Naive B cell (primary cell): ENCODE measurements at regions not wholly inside any gene's neighbourhood (a gene's known extent, or its start where the extent isn't known, plus 50 kb on each side); places are given as distances from the start of the nearest gene placed in this dataset.

ENCODE experiments used
- ATAC-seq, 2 donors: fragments of 150-1000 bp; cut with Tn5 transposase; 2 replicates each; pipeline ENCODE4 v1.10.0; 2021; ENCODE audit warnings: low read depth in 2 of 2, mild to moderate bottlenecking in 2 of 2, moderate library complexity in 2 of 2
- DNase-seq: peaks from one replicate; pipeline ENCODE4 v3.0.0; 2022
- H3K27ac Mint-ChIP-seq, 6 donors: one replicate each; pipeline ENCODE4 v1.8.0; 2020 to 2022; ENCODE audit warnings: mild to moderate bottlenecking in 6 of 6, mixed read lengths in 6 of 6, moderate library complexity in 5 of 6, inconsistent platforms in 2 of 6
- H3K27me3 Mint-ChIP-seq, 3 donors: one replicate each; pipeline ENCODE4 v1.8.0; 2021 to 2022; ENCODE audit warnings: mixed read lengths in 3 of 3, mild to moderate bottlenecking in 1 of 3
- H3K36me3 Mint-ChIP-seq, 2 donors: one replicate each; pipeline ENCODE4 v1.8.0; 2020 to 2022; ENCODE audit warnings: mixed read lengths in 2 of 2, inconsistent platforms in 1 of 2, mild to moderate bottlenecking in 1 of 2
- H3K4me1 Mint-ChIP-seq, 3 donors: one replicate each; pipeline ENCODE4 v1.8.0; 2020 to 2022; ENCODE audit warnings: mixed read lengths in 3 of 3, inconsistent platforms in 1 of 3, mild to moderate bottlenecking in 1 of 3, moderate library complexity in 1 of 3
- H3K4me3 Mint-ChIP-seq, 8 donors: one replicate each; pipeline ENCODE4 v1.8.0; 2020 to 2022; ENCODE audit warnings: mild to moderate bottlenecking in 8 of 8, mixed read lengths in 8 of 8, moderate library complexity in 8 of 8, inconsistent platforms in 2 of 8
- H3K9me3 Mint-ChIP-seq, 7 donors: one replicate each; pipeline ENCODE4 v1.8.0; 2020 to 2022; ENCODE audit warnings: mixed read lengths in 7 of 7, mild to moderate bottlenecking in 5 of 7, inconsistent platforms in 2 of 7, moderate library complexity in 1 of 7

DNA sequence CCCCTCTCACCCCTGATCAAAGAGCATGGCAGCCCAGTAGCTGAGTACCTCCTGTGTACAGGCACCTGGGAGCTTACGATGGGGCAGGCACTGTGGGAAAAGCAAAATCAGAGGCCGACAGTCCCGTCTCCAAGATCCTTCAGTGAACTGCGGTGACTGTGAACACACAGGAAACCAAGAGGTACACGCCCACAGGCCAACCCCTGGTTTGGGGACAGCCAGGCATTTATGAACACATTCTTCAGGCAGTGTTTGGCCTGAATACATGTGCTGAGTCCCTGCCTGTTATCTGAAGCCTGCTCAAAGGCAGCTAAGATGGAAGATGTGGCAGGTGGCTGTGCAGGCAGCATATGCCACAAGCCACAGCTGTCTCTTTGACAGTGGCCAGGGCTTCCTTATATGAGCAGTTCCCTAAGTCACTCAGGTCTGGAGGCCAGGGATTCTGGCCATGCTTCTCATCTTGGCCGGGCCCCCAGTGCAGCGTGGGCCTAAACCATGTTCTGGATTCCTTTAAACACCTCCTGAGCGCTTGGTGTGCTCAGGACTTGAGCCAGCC, 123.6 kb downstream of the UQCRFS1 start:
- peak overlapping the region in 1 of 6 donors; percentile 44 for H3K27ac Mint-ChIP-seq
- H3K4me3 Mint-ChIP-seq: no peak overlapping the region
- no peak for ATAC-seq
- DNase-seq: no peak
- H3K36me3 Mint-ChIP-seq: no peaks in the 10 kb centered on the region
- no peaks in the 10 kb centered on the region for H3K4me1 Mint-ChIP-seq
- H3K27me3 Mint-ChIP-seq: no peaks in the 10 kb centered on the region
- H3K9me3 Mint-ChIP-seq: peaks cover 0 to 10% (median 7%) of the 10 kb centered on the region in 7 donors

DNA sequence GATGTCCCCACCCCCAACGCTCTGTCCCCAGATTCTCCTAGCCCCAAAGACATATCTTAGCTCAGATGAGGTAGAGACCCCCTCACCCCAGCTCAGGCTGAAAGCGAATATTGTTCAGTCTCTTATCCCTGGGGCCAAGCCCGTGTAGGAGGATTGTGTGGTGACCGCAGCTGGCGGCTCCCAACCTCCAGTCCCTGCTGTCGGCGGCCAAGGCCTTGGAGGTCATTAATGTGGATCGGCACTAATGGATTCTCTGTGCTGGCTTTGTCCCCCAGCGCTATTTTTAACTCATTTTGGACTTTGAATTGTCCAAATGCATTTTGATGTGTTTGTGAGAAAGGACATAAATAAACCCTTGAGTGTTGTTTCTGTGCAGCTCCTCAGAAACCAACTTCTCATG, 124.2 kb downstream of the UQCRFS1 start:
- DNase-seq (no peak), ATAC-seq (no peak)
- Mint-ChIP-seq H3K4me3 (no peak overlapping the region), H3K4me1 (no peaks in the 10 kb centered on the region), H3K27me3 (no peaks in the 10 kb centered on the region), H3K36me3 (no peaks in the 10 kb centered on the region), H3K9me3 (peaks cover 0 to 12% (median 7%) of the 10 kb centered on the region in 7 donors), H3K27ac (no peak overlapping the region)

DNA sequence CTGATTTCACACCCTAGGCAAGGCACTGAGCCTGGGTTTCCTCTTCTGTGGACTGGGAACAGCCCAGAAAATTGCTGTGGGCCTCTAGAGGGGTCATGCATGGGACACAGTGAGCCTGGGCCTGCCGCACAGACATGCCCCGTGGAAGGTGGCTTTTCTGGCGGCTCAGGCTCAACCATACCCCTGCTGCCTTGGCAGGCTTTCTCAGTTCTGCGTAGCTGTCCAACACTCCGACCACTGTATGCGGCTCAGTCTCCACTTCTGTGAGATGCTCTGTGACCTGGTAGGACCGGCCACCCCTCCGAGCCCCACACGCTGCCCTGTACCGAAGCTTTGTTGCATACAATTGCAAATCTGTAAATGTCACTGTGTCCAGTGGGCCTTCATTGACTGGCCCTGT, 126.3 kb downstream of the UQCRFS1 start:
- no peak overlapping the region for H3K27ac Mint-ChIP-seq
- peaks cover 0 to 12% (median 4%) of the 10 kb centered on the region in 7 donors for H3K9me3 Mint-ChIP-seq
- H3K27me3 Mint-ChIP-seq: no peaks in the 10 kb centered on the region
- DNase-seq: no peak
- no peaks in the 10 kb centered on the region for H3K36me3 Mint-ChIP-seq
- H3K4me1 Mint-ChIP-seq: no peaks in the 10 kb centered on the region
- ATAC-seq: no peak
- no peak overlapping the region for H3K4me3 Mint-ChIP-seq

DNA sequence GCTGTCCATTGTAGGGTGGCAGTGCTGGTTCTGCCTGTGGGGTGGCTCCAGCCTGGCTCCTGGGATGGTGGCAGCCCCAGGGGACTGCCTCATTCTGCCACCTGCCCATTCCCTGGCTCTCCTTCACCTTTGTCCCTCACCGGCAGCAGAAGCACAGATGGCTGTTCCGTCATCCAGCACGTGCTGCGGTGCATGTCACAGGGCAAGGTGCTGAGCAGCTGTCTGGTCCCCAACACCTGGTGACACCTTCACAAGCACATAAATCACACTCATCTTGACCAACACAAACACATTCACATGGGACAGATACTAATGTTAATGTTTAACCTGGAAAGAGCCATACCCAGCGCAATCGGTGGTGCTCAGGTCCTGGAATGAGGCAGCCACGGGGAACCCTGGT, 126.8 kb downstream of the UQCRFS1 start:
- H3K4me3 Mint-ChIP-seq: no peak overlapping the region
- no peaks in the 10 kb centered on the region for H3K4me1 Mint-ChIP-seq
- DNase-seq (no peak), ATAC-seq (no peak)
- no peak overlapping the region for H3K27ac Mint-ChIP-seq
- H3K36me3 Mint-ChIP-seq: no peaks in the 10 kb centered on the region
- H3K27me3 Mint-ChIP-seq: no peaks in the 10 kb centered on the region
- H3K9me3 Mint-ChIP-seq: peaks cover 0 to 12% (median 4%) of the 10 kb centered on the region in 7 donors

DNA sequence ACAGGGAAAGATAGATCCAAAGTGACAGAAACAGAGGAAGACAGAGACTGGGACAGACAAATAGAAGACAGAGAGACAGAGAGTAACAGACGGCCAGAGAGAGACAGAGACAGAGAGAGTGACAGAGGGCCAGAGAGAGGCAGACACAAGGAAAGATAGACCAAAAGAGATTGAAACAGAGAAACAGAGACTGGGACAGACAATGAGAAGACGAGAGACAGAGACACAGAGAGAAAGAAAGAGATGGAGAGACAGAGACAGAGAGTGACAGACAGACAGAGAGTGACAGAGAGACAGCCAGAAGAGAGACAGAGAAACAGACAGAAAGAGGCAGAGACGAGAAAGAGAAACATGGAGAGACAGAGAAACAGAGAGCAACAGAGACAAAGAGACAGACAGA, 127.3 kb downstream of the UQCRFS1 start:
- no peaks in the 10 kb centered on the region for H3K4me1 Mint-ChIP-seq
- ATAC-seq: no peak
- no peaks in the 10 kb centered on the region for H3K36me3 Mint-ChIP-seq
- no peak overlapping the region for H3K4me3 Mint-ChIP-seq
- no peaks in the 10 kb centered on the region for H3K27me3 Mint-ChIP-seq
- H3K27ac Mint-ChIP-seq: no peak overlapping the region
- no peak for DNase-seq
- H3K9me3 Mint-ChIP-seq: peaks cover 0 to 12% (median 4%) of the 10 kb centered on the region in 7 donors

DNA sequence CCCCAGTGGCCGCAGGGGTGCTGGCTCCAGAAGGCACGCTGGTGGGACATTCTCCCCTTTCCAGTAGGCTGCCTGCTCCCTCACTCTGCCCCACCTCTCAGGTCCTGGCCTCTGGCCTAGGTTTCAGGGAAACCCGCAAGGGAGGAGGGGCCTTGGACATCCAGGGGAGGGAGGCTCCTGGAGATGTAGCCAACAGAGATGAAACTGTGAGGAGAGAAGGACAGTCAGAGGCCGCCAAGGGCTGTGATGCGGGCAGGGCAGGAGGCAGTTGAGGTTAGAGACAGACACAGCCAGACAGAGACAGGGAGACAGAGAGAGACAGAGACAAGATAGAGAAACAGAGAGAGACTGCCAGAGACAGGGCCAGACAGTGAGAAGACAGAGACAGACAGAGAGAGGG, 127.7 kb downstream of the UQCRFS1 start:
- H3K27ac Mint-ChIP-seq: no peak overlapping the region
- peaks cover 0 to under 1% (median 0%) of the 10 kb centered on the region in 3 donors for H3K27me3 Mint-ChIP-seq
- DNase-seq: no peak
- no peak overlapping the region for H3K4me3 Mint-ChIP-seq
- ATAC-seq: no peak
- no peaks in the 10 kb centered on the region for H3K4me1 Mint-ChIP-seq
- H3K9me3 Mint-ChIP-seq: peaks cover 0 to 12% (median 4%) of the 10 kb centered on the region in 7 donors
- H3K36me3 Mint-ChIP-seq: no peaks in the 10 kb centered on the region

DNA sequence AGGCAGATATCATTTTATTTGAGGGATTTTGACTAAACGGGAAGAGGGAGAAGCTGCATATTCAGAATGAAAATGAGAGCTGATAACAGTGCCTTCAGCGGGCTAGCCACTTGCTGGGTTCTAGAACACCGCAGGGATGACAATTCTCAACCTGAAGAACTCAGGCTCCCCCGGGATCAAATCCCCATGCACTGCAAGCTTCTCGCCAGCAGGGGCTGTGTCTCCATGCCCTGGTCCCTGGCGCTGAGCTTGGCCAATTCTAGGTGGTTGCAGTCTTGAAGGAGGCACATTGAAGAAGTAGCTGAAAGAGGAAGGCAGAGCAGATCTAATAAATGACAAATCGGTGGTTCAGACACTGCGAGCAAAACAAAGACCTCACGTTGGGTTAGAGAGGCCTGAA, 128.7 kb downstream of the UQCRFS1 start:
- H3K27me3 Mint-ChIP-seq: peaks cover 0 to 4% (median 0%) of the 10 kb centered on the region in 3 donors
- no peak overlapping the region for H3K4me3 Mint-ChIP-seq
- H3K4me1 Mint-ChIP-seq: no peaks in the 10 kb centered on the region
- no peaks in the 10 kb centered on the region for H3K36me3 Mint-ChIP-seq
- H3K9me3 Mint-ChIP-seq: peaks cover 0 to 12% (median 4%) of the 10 kb centered on the region in 7 donors
- no peak overlapping the region for H3K27ac Mint-ChIP-seq
- ATAC-seq: no peak
- no peak for DNase-seq

DNA sequence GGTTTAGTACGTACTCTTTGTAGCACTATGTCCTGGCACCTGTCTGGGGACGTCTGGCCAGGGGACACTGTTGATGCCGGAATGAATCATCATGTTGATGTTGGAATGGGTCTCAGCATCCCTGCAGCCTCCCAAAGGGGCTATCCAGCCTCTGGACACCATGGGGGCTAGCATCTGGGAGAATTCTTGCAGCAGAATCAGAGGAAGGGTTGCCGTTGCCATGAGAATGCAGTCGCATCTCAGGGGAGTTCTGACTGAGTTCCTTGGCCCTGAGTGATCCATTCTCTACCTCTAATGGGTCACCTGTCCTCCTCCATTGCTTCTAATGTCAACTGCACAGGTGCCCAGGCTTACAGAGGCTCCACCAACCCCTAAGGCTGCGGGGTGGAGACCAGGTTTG, 129.1 kb downstream of the UQCRFS1 start:
- Mint-ChIP-seq H3K4me3 (no peak overlapping the region), H3K9me3 (peaks cover 0 to 12% (median 4%) of the 10 kb centered on the region in 7 donors), H3K36me3 (no peaks in the 10 kb centered on the region), H3K4me1 (no peaks in the 10 kb centered on the region), H3K27ac (peak overlapping the region in 1 of 6 donors; percentile 6), H3K27me3 (peaks cover 0 to 4% (median 0%) of the 10 kb centered on the region in 3 donors)
- ATAC-seq: no peak
- no peak for DNase-seq

DNA sequence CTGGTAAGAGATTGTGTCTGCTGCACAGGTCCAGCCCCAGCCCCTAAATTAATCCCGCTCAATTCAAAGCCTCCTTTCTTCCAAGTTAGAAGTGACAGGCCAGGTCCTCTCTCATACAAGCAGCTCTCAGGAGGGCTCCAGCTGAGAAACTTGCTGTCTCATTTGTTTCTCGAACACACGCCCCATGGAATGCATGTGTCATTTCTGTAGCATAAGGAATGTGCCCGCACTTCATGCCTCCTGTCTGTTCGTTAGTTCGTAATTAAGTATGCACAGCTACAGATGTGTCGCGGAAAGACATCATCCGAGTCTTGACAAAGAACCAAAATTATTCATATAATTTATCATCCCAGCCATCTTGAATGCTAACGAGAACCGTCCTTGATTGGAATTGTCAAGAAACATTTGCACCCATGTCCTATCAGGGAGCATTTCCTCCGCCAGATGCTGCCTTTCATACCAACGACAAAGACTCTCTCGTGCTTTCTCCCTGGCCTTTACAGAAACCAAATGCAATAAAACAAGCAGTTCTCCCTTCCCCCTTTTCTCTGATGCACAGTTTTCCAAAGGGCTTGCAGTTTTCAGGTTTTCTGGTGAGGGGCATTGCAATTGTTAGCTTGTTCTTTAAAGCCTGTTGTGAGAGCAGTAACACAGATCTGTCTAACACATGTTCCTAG, 133.5 kb downstream of the UQCRFS1 start:
- Mint-ChIP-seq H3K4me3 (no peak overlapping the region), H3K4me1 (no peaks in the 10 kb centered on the region), H3K27ac (no peak overlapping the region), H3K9me3 (peaks cover 0 to 4% (median 2%) of the 10 kb centered on the region in 7 donors), H3K27me3 (peaks cover 0 to 4% (median 0%) of the 10 kb centered on the region in 3 donors), H3K36me3 (no peaks in the 10 kb centered on the region)
- ATAC-seq (no peak), DNase-seq (no peak)

DNA sequence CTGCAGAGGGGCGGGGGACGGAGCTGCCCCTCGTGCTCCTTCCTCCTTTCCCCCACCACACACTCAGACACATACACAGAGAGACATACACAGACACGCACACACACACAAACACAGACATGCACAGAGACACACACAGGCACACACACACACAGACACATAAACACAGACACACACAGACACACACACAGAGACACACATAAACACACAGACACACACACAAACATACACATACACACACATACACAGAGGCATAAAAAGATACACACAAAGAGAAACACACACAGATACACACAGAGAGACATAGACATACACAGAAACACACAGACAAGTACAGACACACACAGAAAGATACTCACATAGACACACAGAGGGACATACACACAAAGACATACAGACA, 136.0 kb downstream of the UQCRFS1 start:
- H3K36me3 Mint-ChIP-seq: no peaks in the 10 kb centered on the region

DNA sequence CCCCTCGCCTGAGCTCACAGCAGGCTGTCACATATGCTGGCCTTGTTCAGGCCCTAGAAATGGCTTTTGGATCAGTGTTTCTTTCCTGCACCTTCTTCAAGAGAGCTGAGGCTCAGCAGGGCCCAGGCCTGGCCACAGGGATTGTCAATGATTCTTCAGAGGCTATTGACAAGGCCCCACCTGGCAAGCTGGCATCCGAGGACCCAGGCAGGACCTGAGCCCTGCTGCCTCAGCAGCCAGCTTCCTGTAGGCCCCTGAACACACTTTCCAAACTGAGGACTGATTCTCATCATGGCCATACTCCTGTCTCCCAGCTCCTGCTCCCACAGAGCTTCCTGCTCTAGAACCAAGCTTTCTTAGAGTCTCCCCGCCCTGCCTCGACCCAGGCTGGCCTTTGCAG, 136.8 kb downstream of the UQCRFS1 start:
- H3K9me3 Mint-ChIP-seq: peaks cover 0 to 6% (median 0%) of the 10 kb centered on the region in 7 donors
- H3K4me1 Mint-ChIP-seq: no peaks in the 10 kb centered on the region
- no peak overlapping the region for H3K4me3 Mint-ChIP-seq
- no peak overlapping the region for H3K27ac Mint-ChIP-seq
- peaks cover 0 to 4% (median 0%) of the 10 kb centered on the region in 3 donors for H3K27me3 Mint-ChIP-seq
- no peaks in the 10 kb centered on the region for H3K36me3 Mint-ChIP-seq
- no peak for ATAC-seq
- DNase-seq: no peak

More for the DNA sequence above, 136.0 kb downstream of the UQCRFS1 start:
- H3K27ac Mint-ChIP-seq: no peak overlapping the region
- H3K9me3 Mint-ChIP-seq: peaks cover 0 to 4% (median 0%) of the 10 kb centered on the region in 7 donors
- peaks cover 0 to 4% (median 0%) of the 10 kb centered on the region in 3 donors for H3K27me3 Mint-ChIP-seq
- no peak overlapping the region for H3K4me3 Mint-ChIP-seq
- no peak for DNase-seq
- H3K4me1 Mint-ChIP-seq: no peaks in the 10 kb centered on the region
- no peak for ATAC-seq

DNA sequence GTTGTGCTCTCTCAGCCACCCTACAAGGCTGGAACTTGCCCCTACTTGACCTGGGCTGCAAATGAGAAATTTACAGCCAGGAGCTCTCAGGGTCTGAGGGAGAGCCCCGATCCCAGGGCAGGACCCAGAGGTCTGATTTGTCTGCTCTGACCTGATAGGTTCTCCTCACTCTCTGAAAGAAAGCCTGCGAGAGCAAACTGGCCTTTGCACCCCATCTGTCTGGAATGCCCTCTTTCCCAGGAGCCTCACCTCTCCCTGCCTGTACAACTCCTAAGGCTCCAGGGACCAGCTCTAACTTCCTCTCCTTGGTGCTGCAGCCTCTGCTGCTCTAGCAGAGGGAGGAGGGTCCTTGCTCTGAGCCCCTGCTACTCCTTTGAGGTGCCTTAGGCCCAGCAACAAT, 137.8 kb downstream of the UQCRFS1 start:
- Mint-ChIP-seq H3K27ac (no peak overlapping the region), H3K4me3 (peak overlapping the region in 1 of 8 donors; percentile 62), H3K27me3 (peaks cover 0 to 3% (median 0%) of the 10 kb centered on the region in 3 donors), H3K9me3 (peaks cover 0 to 7% (median 0%) of the 10 kb centered on the region in 7 donors), H3K36me3 (no peaks in the 10 kb centered on the region), H3K4me1 (no peaks in the 10 kb centered on the region)
- DNase-seq (no peak), ATAC-seq (no peak)

DNA sequence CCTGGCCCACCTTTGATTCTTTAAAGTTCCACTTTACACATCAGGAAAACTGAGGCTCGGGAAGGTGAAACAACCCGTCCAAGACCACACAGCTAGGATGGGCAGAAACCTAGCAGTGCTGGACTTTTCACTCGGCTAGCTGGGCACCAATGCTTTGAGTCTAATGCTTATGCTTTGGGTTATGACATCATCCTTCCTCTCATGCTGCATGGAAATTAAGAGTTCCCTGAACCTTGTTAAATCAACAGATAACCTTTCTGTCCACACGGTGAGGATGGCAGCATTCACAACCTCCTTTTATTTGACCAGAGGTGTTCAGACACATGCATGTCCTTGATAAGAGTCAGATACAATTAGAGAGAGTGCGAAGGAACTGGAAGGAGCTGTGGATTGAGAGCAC, 138.4 kb downstream of the UQCRFS1 start:
- H3K27ac Mint-ChIP-seq: no peak overlapping the region

DNA sequence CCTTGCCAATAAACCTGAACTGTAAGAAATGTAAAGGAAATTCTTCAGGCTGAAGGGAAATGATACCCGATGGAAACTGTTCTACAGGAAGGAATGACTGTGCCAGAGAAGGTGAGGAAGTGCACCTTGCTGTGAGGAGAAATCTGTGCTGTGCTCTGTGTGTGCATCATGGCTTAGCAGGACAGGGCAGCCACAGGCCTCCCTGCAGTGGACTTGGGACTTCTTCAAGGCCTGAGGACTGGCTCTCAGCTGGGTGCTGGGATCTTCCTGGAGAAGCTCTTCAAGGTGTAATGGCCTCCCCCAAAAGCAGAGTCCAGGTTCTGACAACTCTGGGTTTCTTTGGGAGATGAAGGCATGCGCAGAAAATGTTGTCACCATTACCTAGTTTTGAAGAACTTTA, 145.1 kb downstream of the UQCRFS1 start:
- Mint-ChIP-seq H3K4me3 (no peak overlapping the region), H3K27ac (no peak overlapping the region), H3K4me1 (no peaks in the 10 kb centered on the region), H3K36me3 (no peaks in the 10 kb centered on the region), H3K27me3 (peaks cover 0 to 3% (median 0%) of the 10 kb centered on the region in 3 donors), H3K9me3 (peaks cover 0 to 18% (median 7%) of the 10 kb centered on the region in 7 donors)
- ATAC-seq: no peak
- no peak for DNase-seq

More for the DNA sequence above, 138.4 kb downstream of the UQCRFS1 start:
- Mint-ChIP-seq H3K4me1 (no peaks in the 10 kb centered on the region), H3K9me3 (peaks cover 0 to 10% (median 0%) of the 10 kb centered on the region in 7 donors), H3K27me3 (no peaks in the 10 kb centered on the region), H3K36me3 (no peaks in the 10 kb centered on the region), H3K4me3 (no peak overlapping the region)
- DNase-seq: no peak
- no peak for ATAC-seq
